ENCODE measurements at regions not wholly inside any gene's neighbourhood (a gene's known extent, or its start where the extent isn't known, plus 50 kb on each side); places are given as distances from the start of the nearest gene placed in this dataset.

DNA sequence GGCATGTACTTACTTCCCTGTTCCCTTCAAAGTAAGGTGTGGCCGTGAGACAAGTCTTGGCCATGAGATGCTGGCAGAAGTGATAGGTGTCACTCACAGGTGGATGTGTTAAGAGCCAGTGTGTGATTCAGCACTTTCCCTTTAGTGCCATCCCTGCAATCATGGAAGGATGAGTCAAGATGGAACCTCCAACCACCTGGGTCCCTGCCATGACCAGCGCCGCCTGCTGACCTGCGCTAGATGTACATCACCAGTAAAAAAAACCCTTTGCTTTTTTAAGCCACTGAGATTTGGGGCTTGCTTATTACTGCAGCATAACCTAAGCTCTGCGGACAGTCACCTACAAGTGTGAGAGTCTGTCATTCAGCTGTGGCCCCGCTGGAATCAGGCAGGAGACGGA is 71.7 kb downstream of the TOMM20 start (continued):
- TF ChIP-seq MTA3 (IDR thresholded peaks at IDR 0.05; ENCODE audit: borderline replicate concordance), result 0 out of 2 replicates have a peak, but pooled peaks have one; percentile 29
- no peak for TF ChIP-seq SIN3A (IDR thresholded peaks at IDR 0.05; ENCODE audit: borderline replicate concordance in 2 of 2, control insufficient read depth in 1 of 2, low read depth in 2 of 2, low read length in 2 of 2)
- TF ChIP-seq BHLHE40 (IDR thresholded peaks at IDR 0.05; ENCODE audit: low read length), result no peak
- no peak for TF ChIP-seq MEF2D (tag; conservative IDR thresholded peaks at IDR 0.05; ENCODE audit: low read depth)
- TF ChIP-seq MAZ (CRISPR knock-in tag; conservative IDR thresholded peaks at IDR 0.05 in 1 of 2, IDR thresholded peaks at IDR 0.05 in 1 of 2), result no peak
- TF ChIP-seq BCOR (IDR thresholded peaks at IDR 0.05), result no peak
- no peak for TF ChIP-seq ETV1 (tag; conservative IDR thresholded peaks at IDR 0.05; ENCODE audit: low read depth)
- peak; percentile 21 to 30; a peak in 1 of 4 replicates for TF ChIP-seq KDM1A (IDR thresholded peaks at IDR 0.05)
- no peak for TF ChIP-seq PTRF (tag; IDR thresholded peaks at IDR 0.05)
- no peak for TF ChIP-seq JUNB (CRISPR knock-in tag; conservative IDR thresholded peaks at IDR 0.05)
- TF ChIP-seq, protein P1, sequence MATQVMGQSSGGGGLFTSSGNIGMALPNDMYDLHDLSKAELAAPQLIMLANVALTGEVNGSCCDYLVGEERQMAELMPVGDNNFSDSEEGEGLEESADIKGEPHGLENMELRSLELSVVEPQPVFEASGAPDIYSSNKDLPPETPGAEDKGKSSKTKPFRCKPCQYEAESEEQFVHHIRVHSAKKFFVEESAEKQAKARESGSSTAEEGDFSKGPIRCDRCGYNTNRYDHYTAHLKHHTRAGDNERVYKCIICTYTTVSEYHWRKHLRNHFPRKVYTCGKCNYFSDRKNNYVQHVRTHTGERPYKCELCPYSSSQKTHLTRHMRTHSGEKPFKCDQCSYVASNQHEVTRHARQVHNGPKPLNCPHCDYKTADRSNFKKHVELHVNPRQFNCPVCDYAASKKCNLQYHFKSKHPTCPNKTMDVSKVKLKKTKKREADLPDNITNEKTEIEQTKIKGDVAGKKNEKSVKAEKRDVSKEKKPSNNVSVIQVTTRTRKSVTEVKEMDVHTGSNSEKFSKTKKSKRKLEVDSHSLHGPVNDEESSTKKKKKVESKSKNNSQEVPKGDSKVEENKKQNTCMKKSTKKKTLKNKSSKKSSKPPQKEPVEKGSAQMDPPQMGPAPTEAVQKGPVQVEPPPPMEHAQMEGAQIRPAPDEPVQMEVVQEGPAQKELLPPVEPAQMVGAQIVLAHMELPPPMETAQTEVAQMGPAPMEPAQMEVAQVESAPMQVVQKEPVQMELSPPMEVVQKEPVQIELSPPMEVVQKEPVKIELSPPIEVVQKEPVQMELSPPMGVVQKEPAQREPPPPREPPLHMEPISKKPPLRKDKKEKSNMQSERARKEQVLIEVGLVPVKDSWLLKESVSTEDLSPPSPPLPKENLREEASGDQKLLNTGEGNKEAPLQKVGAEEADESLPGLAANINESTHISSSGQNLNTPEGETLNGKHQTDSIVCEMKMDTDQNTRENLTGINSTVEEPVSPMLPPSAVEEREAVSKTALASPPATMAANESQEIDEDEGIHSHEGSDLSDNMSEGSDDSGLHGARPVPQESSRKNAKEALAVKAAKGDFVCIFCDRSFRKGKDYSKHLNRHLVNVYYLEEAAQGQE (IDR thresholded peaks at IDR 0.05; ENCODE audit: borderline replicate concordance), result peak; percentile 60
- TF ChIP-seq, protein P1 (CRISPR knock-in tag; IDR thresholded peaks at IDR 0.05; ENCODE audit: low read depth), result no peak
- TF ChIP-seq, protein P2, sequence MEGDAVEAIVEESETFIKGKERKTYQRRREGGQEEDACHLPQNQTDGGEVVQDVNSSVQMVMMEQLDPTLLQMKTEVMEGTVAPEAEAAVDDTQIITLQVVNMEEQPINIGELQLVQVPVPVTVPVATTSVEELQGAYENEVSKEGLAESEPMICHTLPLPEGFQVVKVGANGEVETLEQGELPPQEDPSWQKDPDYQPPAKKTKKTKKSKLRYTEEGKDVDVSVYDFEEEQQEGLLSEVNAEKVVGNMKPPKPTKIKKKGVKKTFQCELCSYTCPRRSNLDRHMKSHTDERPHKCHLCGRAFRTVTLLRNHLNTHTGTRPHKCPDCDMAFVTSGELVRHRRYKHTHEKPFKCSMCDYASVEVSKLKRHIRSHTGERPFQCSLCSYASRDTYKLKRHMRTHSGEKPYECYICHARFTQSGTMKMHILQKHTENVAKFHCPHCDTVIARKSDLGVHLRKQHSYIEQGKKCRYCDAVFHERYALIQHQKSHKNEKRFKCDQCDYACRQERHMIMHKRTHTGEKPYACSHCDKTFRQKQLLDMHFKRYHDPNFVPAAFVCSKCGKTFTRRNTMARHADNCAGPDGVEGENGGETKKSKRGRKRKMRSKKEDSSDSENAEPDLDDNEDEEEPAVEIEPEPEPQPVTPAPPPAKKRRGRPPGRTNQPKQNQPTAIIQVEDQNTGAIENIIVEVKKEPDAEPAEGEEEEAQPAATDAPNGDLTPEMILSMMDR (IDR thresholded peaks at IDR 0.05 in 2 of 3, conservative IDR thresholded peaks at IDR 0.05 in 1 of 3; ENCODE audit: insufficient read depth in 2 of 3, low read depth in 1 of 3, low read length in 3 of 3), result peak; percentile 69 to 82 (median 72)
- TF ChIP-seq, protein P3, sequence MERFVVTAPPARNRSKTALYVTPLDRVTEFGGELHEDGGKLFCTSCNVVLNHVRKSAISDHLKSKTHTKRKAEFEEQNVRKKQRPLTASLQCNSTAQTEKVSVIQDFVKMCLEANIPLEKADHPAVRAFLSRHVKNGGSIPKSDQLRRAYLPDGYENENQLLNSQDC (CRISPR knock-in tag; IDR thresholded peaks at IDR 0.05), result no peak
- TF ChIP-seq GATA2 (CRISPR knock-in tag; IDR thresholded peaks at IDR 0.05), result no peak
- TF ChIP-seq ZNF134 (CRISPR knock-in tag; conservative IDR thresholded peaks at IDR 0.05), result no peak
- peak; percentile 76 for TF ChIP-seq NFIC (IDR thresholded peaks at IDR 0.05)
- no peak for TF ChIP-seq NCOA6 (IDR thresholded peaks at IDR 0.05)
- no peak for TF ChIP-seq GABPB1 (CRISPR knock-in tag; IDR thresholded peaks at IDR 0.05)
- TF ChIP-seq FOXJ2 (tag; IDR thresholded peaks at IDR 0.05), result no peak

Measured in K562 (cell line).